Skeletal muscle cell (primary cell): ENCODE measurements at regions not wholly inside any gene's neighbourhood (a gene's known extent, or its start where the extent isn't known, plus 50 kb on each side); places are given as distances from the start of the nearest gene placed in this dataset.
"Not testable (repeated sequence)": the region's sequence is repeated elsewhere in the genome, so short reads cannot be mapped to it uniquely, and the experiment has no call there.

Source experiments
- DNase-seq: peaks from one replicate; pipeline ENCODE4 v3.0.0-alpha.2; 2010; ENCODE audit warnings: low read depth
- H3K4me3 ChIP-seq: 2 replicates; pipeline ENCODE4 v1.5.1; 2011; ENCODE audit warnings: low read depth, mild to moderate bottlenecking, control low read depth, low read length, moderate library complexity

- DNase-seq, H3K4me3 ChIP-seq: not testable (repeated sequence)
Measured at GRCh38 chr19:5241896-5242295, 98.7 kb downstream of the PTPRS start.

- DNase-seq, result no peak
- no peak overlapping the region for H3K4me3 ChIP-seq
Measured at GRCh38 chr19:5240011-5240410, 100.6 kb downstream of the PTPRS start.

- no peak for DNase-seq
- no peak overlapping the region for H3K4me3 ChIP-seq
Measured at GRCh38 chr19:5238700-5239099, 101.9 kb downstream of the PTPRS start.

GRCh38 chr19:5237939-5238480 is 102.6 kb downstream of the PTPRS start:
- no peak overlapping the region for H3K4me3 ChIP-seq
- no peak for DNase-seq

GRCh38 chr19:5237190-5237780 is 103.3 kb downstream of the PTPRS start:
- no peak overlapping the region for H3K4me3 ChIP-seq
- no peak for DNase-seq

GRCh38 chr19:5235458-5236219 is 105.0 kb downstream of the PTPRS start:
- no peak for DNase-seq
- no peak overlapping the region for H3K4me3 ChIP-seq

GRCh38 chr19:5234412-5234811 is 106.2 kb downstream of the PTPRS start:
- DNase-seq, result no peak
- no peak overlapping the region for H3K4me3 ChIP-seq

- DNase-seq, result no peak
- H3K4me3 ChIP-seq, result no peak overlapping the region
Measured at GRCh38 chr19:5232798-5233505, 107.7 kb downstream of the PTPRS start.

- no peak overlapping the region for H3K4me3 ChIP-seq
- no peak for DNase-seq
Measured at GRCh38 chr19:5231857-5232678, 108.5 kb downstream of the PTPRS start.

- no peak for DNase-seq
- H3K4me3 ChIP-seq, result no peak overlapping the region
Measured at GRCh38 chr19:5230730-5231555, 109.7 kb downstream of the PTPRS start.

- no peak for DNase-seq
- H3K4me3 ChIP-seq, result peak overlapping the region; percentile 7
Measured at GRCh38 chr19:5229778-5230335, 110.8 kb downstream of the PTPRS start.

GRCh38 chr19:5228932-5229777 is 111.5 kb downstream of the PTPRS start:
- DNase-seq, result no peak
- no peak overlapping the region for H3K4me3 ChIP-seq

GRCh38 chr19:5228490-5228889 is 112.1 kb downstream of the PTPRS start:
- no peak overlapping the region for H3K4me3 ChIP-seq
- no peak for DNase-seq

- no peak for DNase-seq
- H3K4me3 ChIP-seq, result no peak overlapping the region
Measured at GRCh38 chr19:5225486-5226345, 114.9 kb downstream of the PTPRS start.

- no peak overlapping the region for H3K4me3 ChIP-seq
- no peak for DNase-seq
Measured at GRCh38 chr19:5224480-5224879, 116.1 kb downstream of the PTPRS start.

GRCh38 chr19:5222821-5223321 is 117.7 kb downstream of the PTPRS start:
- H3K4me3 ChIP-seq, result no peak overlapping the region
- no peak for DNase-seq

- no peak overlapping the region for H3K4me3 ChIP-seq
- no peak for DNase-seq
Measured at GRCh38 chr19:5222178-5222577, 118.4 kb downstream of the PTPRS start.
